Astrocyte (in vitro differentiated cells and primary cell): ENCODE measurements at regions not wholly inside any gene's neighbourhood (a gene's known extent, or its start where the extent isn't known, plus 50 kb on each side); places are given as distances from the start of the nearest gene placed in this dataset.

Experiments used
- DNase-seq: peaks from one replicate; pipeline ENCODE4 v3.0.0-alpha.2; 2010; ENCODE audit warnings: low read depth
- FAIRE-seq: peaks from 2 replicates; lab custom pipeline; 2011; peaks lifted over from hg19 to GRCh38; lab: Jason Lieb, UNC
- H2AFZ ChIP-seq: 2 replicates; pipeline ENCODE4 v1.6.0; 2012; ENCODE audit warnings: low read depth, low read length, inconsistent platforms
- H3K27ac ChIP-seq: 2 replicates; pipeline ENCODE4 v1.5.1; 2011; ENCODE audit warnings: low read depth, low read length, inconsistent platforms
- H3K27me3 ChIP-seq: 2 replicates; pipeline ENCODE4 v1.6.0; 2011; ENCODE audit warnings: low read length, inconsistent platforms; ENCODE audit not compliant: insufficient read depth
- H3K36me3 ChIP-seq: 2 replicates; pipeline ENCODE4 v1.5.1; 2011; ENCODE audit warnings: low read length, inconsistent platforms; ENCODE audit not compliant: insufficient read depth
- H3K4me1 ChIP-seq: 2 replicates; pipeline ENCODE4 v1.5.1; 2011; ENCODE audit warnings: low read length, inconsistent platforms; ENCODE audit not compliant: insufficient read depth
- H3K4me2 ChIP-seq: 2 replicates; pipeline ENCODE4 v1.6.0; 2012; ENCODE audit warnings: low read length, inconsistent platforms
- H3K4me3 ChIP-seq: 2 replicates; pipeline ENCODE4 v1.5.1; 2011; ENCODE audit warnings: low read depth, mild to moderate bottlenecking, low read length, inconsistent platforms; ENCODE audit not compliant: insufficient read depth
- H3K79me2 ChIP-seq: 2 replicates; pipeline ENCODE4 v1.6.0; 2012; ENCODE audit warnings: mild to moderate bottlenecking, low read length, inconsistent platforms; ENCODE audit not compliant: insufficient read depth
- H3K9ac ChIP-seq: 2 replicates; pipeline ENCODE4 v1.6.0; 2012; ENCODE audit warnings: mild to moderate bottlenecking, low read length, inconsistent platforms
- H3K9me3 ChIP-seq: 2 replicates; pipeline ENCODE4 v1.5.1; 2012; ENCODE audit warnings: low read depth, mild to moderate bottlenecking, low read length, inconsistent platforms; ENCODE audit not compliant: insufficient read depth
- H4K20me1 ChIP-seq: 2 replicates; pipeline ENCODE4 v1.6.0; 2012; ENCODE audit warnings: low read length, inconsistent platforms; ENCODE audit not compliant: insufficient read depth
- H3K27ac Mint-ChIP-seq: one replicate; pipeline ENCODE4 v1.8.0; 2021; ENCODE audit warnings: mild to moderate bottlenecking, mixed read lengths; ENCODE audit not compliant: unreplicated experiment
- H3K27me3 Mint-ChIP-seq: one replicate; pipeline ENCODE4 v1.8.0; 2021; ENCODE audit warnings: low read depth, mixed read lengths; ENCODE audit not compliant: unreplicated experiment
- H3K36me3 Mint-ChIP-seq: one replicate; pipeline ENCODE4 v1.8.0; 2021; ENCODE audit warnings: low read depth, mixed read lengths; ENCODE audit not compliant: unreplicated experiment
- H3K4me1 Mint-ChIP-seq: one replicate; pipeline ENCODE4 v1.8.0; 2021; ENCODE audit warnings: low read depth, mixed read lengths; ENCODE audit not compliant: unreplicated experiment
- H3K4me3 Mint-ChIP-seq: one replicate; pipeline ENCODE4 v1.8.0; 2021; ENCODE audit warnings: mild to moderate bottlenecking, moderate library complexity, mixed read lengths; ENCODE audit not compliant: unreplicated experiment
- H3K9me3 Mint-ChIP-seq: one replicate; pipeline ENCODE4 v1.8.0; 2021; ENCODE audit warnings: mild to moderate bottlenecking, mixed read lengths; ENCODE audit not compliant: unreplicated experiment
- CTCF ChIP-seq: IDR thresholded peaks from 2 replicates; pipeline ENCODE4 v1.5.1; 2011; ENCODE audit warnings: low read depth, mild to moderate bottlenecking, inconsistent platforms, low read length, moderate library complexity; ENCODE audit not compliant: insufficient read depth
- EZH2 ChIP-seq: IDR thresholded peaks from 2 replicates; pipeline ENCODE4 v1.6.1; 2012; ENCODE audit warnings: mild to moderate bottlenecking, low read length, inconsistent platforms; ENCODE audit not compliant: insufficient read depth

- Mint-ChIP-seq H3K4me3 (no peak overlapping the region), H3K36me3 (no peaks in the 10 kb centered on the region), H3K4me1 (peaks cover 11% of the 10 kb centered on the region), H3K27me3 (no peaks in the 10 kb centered on the region), H3K27ac (peak overlapping the region; percentile 84), H3K9me3 (peaks cover 2% of the 10 kb centered on the region)
- H2AFZ ChIP-seq: no peak overlapping the region
- DNase-seq (peak; percentile 50), FAIRE-seq (no peak)
- H3K4me1 ChIP-seq: peaks cover 4% of the 10 kb centered on the region
- peak overlapping the region; percentile 11 for H3K27ac ChIP-seq
- H3K36me3 ChIP-seq: no peaks in the 10 kb centered on the region
- no peak for TF ChIP-seq EZH2
- TF ChIP-seq CTCF: no peak
- H3K9me3 ChIP-seq: no peaks in the 10 kb centered on the region
- no peak overlapping the region for H3K4me2 ChIP-seq
- H3K27me3 ChIP-seq: no peaks in the 10 kb centered on the region
- no peak overlapping the region for H3K9ac ChIP-seq
- H3K79me2 ChIP-seq: no peaks in the 10 kb centered on the region
- no peak overlapping the region for H3K4me3 ChIP-seq
- no peaks in the 10 kb centered on the region for H4K20me1 ChIP-seq
These were observed 924.5 kb upstream of the MBL2 start for GRCh38 chr10:53697038-53697437.

- no peak overlapping the region for H2AFZ ChIP-seq
- no peaks in the 10 kb centered on the region for H3K79me2 ChIP-seq
- H3K4me2 ChIP-seq: no peak overlapping the region
- Mint-ChIP-seq H3K36me3 (no peaks in the 10 kb centered on the region), H3K4me3 (no peak overlapping the region), H3K4me1 (no peaks in the 10 kb centered on the region), H3K9me3 (peaks cover 2% of the 10 kb centered on the region), H3K27ac (no peak overlapping the region), H3K27me3 (no peaks in the 10 kb centered on the region)
- no peak overlapping the region for H3K4me3 ChIP-seq
- no peak overlapping the region for H3K27ac ChIP-seq
- H3K9ac ChIP-seq: no peak overlapping the region
- H3K27me3 ChIP-seq: no peaks in the 10 kb centered on the region
- H3K36me3 ChIP-seq: no peaks in the 10 kb centered on the region
- no peak for TF ChIP-seq CTCF
- TF ChIP-seq EZH2: no peak
- no peaks in the 10 kb centered on the region for H3K9me3 ChIP-seq
- no peaks in the 10 kb centered on the region for H3K4me1 ChIP-seq
- FAIRE-seq: no peak
- no peaks in the 10 kb centered on the region for H4K20me1 ChIP-seq
- no peak for DNase-seq
These were observed 918.1 kb upstream of the MBL2 start for GRCh38 chr10:53690524-53691240.

- Mint-ChIP-seq H3K4me1 (no peaks in the 10 kb centered on the region), H3K4me3 (no peak overlapping the region), H3K27me3 (no peaks in the 10 kb centered on the region), H3K27ac (no peak overlapping the region), H3K36me3 (no peaks in the 10 kb centered on the region), H3K9me3 (no peaks in the 10 kb centered on the region)
- Histone ChIP-seq H3K4me3 (no peak overlapping the region), H3K79me2 (no peaks in the 10 kb centered on the region), H3K4me1 (no peaks in the 10 kb centered on the region), H3K27ac (no peak overlapping the region), H3K36me3 (no peaks in the 10 kb centered on the region), H3K9me3 (no peaks in the 10 kb centered on the region), H2AFZ (no peak overlapping the region), H4K20me1 (no peaks in the 10 kb centered on the region), H3K27me3 (no peaks in the 10 kb centered on the region), H3K4me2 (no peak overlapping the region), H3K9ac (no peak overlapping the region)
- DNase-seq (no peak), FAIRE-seq (no peak)
- TF ChIP-seq CTCF: no peak
These were observed 915.2 kb upstream of the MBL2 start for GRCh38 chr10:53687800-53688199.
